B cell (primary cell): ENCODE measurements at regions not wholly inside any gene's neighbourhood (a gene's known extent, or its start where the extent isn't known, plus 50 kb on each side); places are given as distances from the start of the nearest gene placed in this dataset.

Experiments used
- ATAC-seq: fragments of 200-7000 bp; cut with Tn5 transposase; one replicate; pipeline ENCODE4 v1.10.0; 2021; ENCODE audit warnings: low read depth, mild to moderate bottlenecking, moderate number of reproducible peaks, moderate library complexity
- CTCF ChIA-PET: fragments of 350-600 bp; sonication (Branson Sonifier 250); formaldehyde crosslinking; loops from one replicate; lab custom pipeline; 2021; ENCODE audit warnings: antibody characterized with exemption, inconsistent platforms; lab: Charles Lee
- POLR2A ChIA-PET: fragments of 350-600 bp; sonication (Branson Sonifier 250); formaldehyde crosslinking; loops from one replicate; lab custom pipeline; 2021; ENCODE audit warnings: antibody characterized with exemption; lab: Charles Lee
- DNase-seq: peaks from one replicate; pipeline ENCODE4 v3.0.0; 2013
- H2AFZ ChIP-seq: 2 replicates; pipeline ENCODE4 v1.6.1; 2012; ENCODE audit warnings: mild to moderate bottlenecking, low read depth, low read length; ENCODE audit not compliant: insufficient read depth, poor library complexity, severe bottlenecking
- H3K27ac ChIP-seq, 2 donors: 1 replicate in 1 of 2; 2 replicates in 1 of 2; pipeline ENCODE4 v1.5.1; 2012 to 2013; ENCODE audit warnings: low read length in 2 of 2, mild to moderate bottlenecking in 2 of 2, moderate library complexity in 1 of 2
- H3K27me3 ChIP-seq, 4 experiments: fragments of 200-600 bp in 1 of 4; sonication (generic) in 1 of 4; replicated peaks in 1 of 4; 1 replicate in 2 of 4; 2 replicates in 2 of 4; pipeline versions ENCODE4 v1.6.1 to v1.7.0; 2013 to 2016; ENCODE audit warnings: low read length in 3 of 4, mild to moderate bottlenecking in 2 of 4, mixed read lengths in 1 of 4, moderate library complexity in 1 of 4; ENCODE audit not compliant: insufficient read depth in 4 of 4, control insufficient read depth in 3 of 4; ENCODE audit errors: control extremely low read depth in 1 of 4
- H3K36me3 ChIP-seq, 2 experiments: replicated peaks in 1 of 2; 1 replicate in 1 of 2; 2 replicates in 1 of 2; pipeline versions ENCODE4 v1.6.1 to v1.7.1; 2013; ENCODE audit warnings: low read length in 1 of 2; ENCODE audit not compliant: insufficient read depth in 2 of 2, control insufficient read depth in 1 of 2; ENCODE audit errors: control extremely low read depth in 1 of 2, extremely low read depth in 1 of 2
- H3K4me1 ChIP-seq, 2 donors: fragments of 200-600 bp in 1 of 2; sonication (generic) in 1 of 2; 1 replicate in 1 of 2; 2 replicates in 1 of 2; pipeline versions ENCODE4 v1.5.1 to v1.6.1; 2013 to 2017; ENCODE audit warnings: low read length in 2 of 2; ENCODE audit not compliant: control insufficient read depth in 2 of 2, insufficient read depth in 2 of 2
- H3K4me2 ChIP-seq: replicated peaks from 2 replicates; pipeline ENCODE3; 2012; ENCODE audit warnings: mild to moderate bottlenecking, low read depth, low read length; ENCODE audit not compliant: poor library complexity, severe bottlenecking
- H3K4me3 ChIP-seq, 5 experiments: fragments of 200-600 bp in 1 of 5; sonication (generic) in 1 of 5; 1 replicate in 3 of 5; 2 replicates in 2 of 5; pipeline versions ENCODE4 v1.5.1 to v1.7.0; 2011 to 2016; ENCODE audit warnings: low read length in 4 of 5, mild to moderate bottlenecking in 4 of 5, low read depth in 2 of 5, control low read depth in 1 of 5, moderate library complexity in 1 of 5; ENCODE audit not compliant: insufficient read depth in 1 of 5; ENCODE audit errors: control extremely low read depth in 1 of 5, extremely low read depth in 1 of 5
- H3K79me2 ChIP-seq: fragments of 200-600 bp; sonication (generic); one replicate; pipeline ENCODE4 v1.6.0; 2016; ENCODE audit warnings: low read length; ENCODE audit not compliant: control insufficient read depth, insufficient read depth
- H3K9ac ChIP-seq: fragments of 200-600 bp; sonication (generic); 2 replicates; pipeline ENCODE4 v1.6.1; 2017; ENCODE audit warnings: mild to moderate bottlenecking, low read length, moderate library complexity
- H3K9me3 ChIP-seq, 3 donors: one replicate each; pipeline versions ENCODE4 v1.6.1 to v1.7.1; 2013; ENCODE audit warnings: low read length in 2 of 3; ENCODE audit not compliant: control insufficient read depth in 2 of 3, insufficient read depth in 1 of 3; ENCODE audit errors: control extremely low read depth in 1 of 3
- H4K20me1 ChIP-seq: 2 replicates; pipeline ENCODE4 v1.6.0; 2012; ENCODE audit warnings: mild to moderate bottlenecking, low read length; ENCODE audit not compliant: insufficient read depth, control insufficient read depth, poor library complexity, severe bottlenecking
- H3K27ac Mint-ChIP-seq: one replicate; pipeline ENCODE4 v1.8.0; 2021; ENCODE audit warnings: mixed read lengths
- H3K27me3 Mint-ChIP-seq: one replicate; pipeline ENCODE4 v1.8.0; 2021; ENCODE audit warnings: mixed read lengths
- H3K4me1 Mint-ChIP-seq: one replicate; pipeline ENCODE4 v1.8.0; 2021; ENCODE audit warnings: mixed read lengths
- H3K4me3 Mint-ChIP-seq: one replicate; pipeline ENCODE4 v1.8.0; 2021; ENCODE audit warnings: mixed read lengths
- H3K9me3 Mint-ChIP-seq: one replicate; pipeline ENCODE4 v1.8.0; 2022; ENCODE audit warnings: mixed read lengths; ENCODE audit not compliant: insufficient read depth
- CTCF ChIP-seq: fragments of 200-600 bp; IDR thresholded peaks from one replicate; pipeline ENCODE4 v1.8.0; 2022; ENCODE audit warnings: antibody characterized with exemption, mild to moderate bottlenecking
- EZH2 ChIP-seq: IDR thresholded peaks from 2 replicates; pipeline ENCODE4 v1.6.1; 2012; ENCODE audit warnings: borderline replicate concordance, low read depth, mild to moderate bottlenecking, moderate library complexity, low read length; ENCODE audit not compliant: insufficient read depth, poor library complexity, severe bottlenecking
- WGBS: methylation state at CpG from one replicate; pipeline ENCODE4 v1.1.5; 2013; ENCODE audit warnings: missing lambda C conversion rate; ENCODE audit not compliant: insufficient coverage; 5-methylcytosine and 5-hydroxymethylcytosine counted together
- intact Hi-C: fragments of 100-400 bp; cut with micrococcal nuclease; formaldehyde crosslinking; loops from one replicate; pipeline ENCODE4 v1.10.0; 2022

GRCh38 chr12:105670672-105671071, 340.2 kb downstream of the C12orf75 start:
- ATAC-seq, result no peak
- no peak overlapping the region for H2AFZ ChIP-seq
- no peaks in the 10 kb centered on the region for H3K36me3 ChIP-seq
- no peak overlapping the region for H3K4me3 ChIP-seq
- H3K27me3 ChIP-seq, result no peaks in the 10 kb centered on the region
- H3K9ac ChIP-seq, result no peak overlapping the region
- CTCF ChIA-PET, result no interaction called here
- H3K4me2 ChIP-seq, result no peak overlapping the region
- H3K79me2 ChIP-seq, result no peaks in the 10 kb centered on the region
- H4K20me1 ChIP-seq, result no peaks in the 10 kb centered on the region
- TF ChIP-seq CTCF, result no peak
- TF ChIP-seq EZH2, result no peak
- Mint-ChIP-seq H3K27ac (no peak overlapping the region), H3K27me3 (peaks cover 5% of the 10 kb centered on the region), H3K9me3 (no peaks in the 10 kb centered on the region), H3K4me3 (no peak overlapping the region), H3K4me1 (no peaks in the 10 kb centered on the region)
- H3K27ac ChIP-seq, result no peak overlapping the region
- no peak for DNase-seq
- no peaks in the 10 kb centered on the region for H3K4me1 ChIP-seq
- H3K9me3 ChIP-seq, result peaks cover 0 to 3% (median 0%) of the 10 kb centered on the region in 3 donors
- intact Hi-C loops, result no loop called here
- POLR2A ChIA-PET, result no interaction called here

GRCh38 chr12:105671720-105672119, 341.2 kb downstream of the C12orf75 start:
- no peaks in the 10 kb centered on the region for H3K9me3 Mint-ChIP-seq

More at GRCh38 chr12:105671720-105672119, 341.2 kb downstream of the C12orf75 start:
- no peaks in the 10 kb centered on the region for H3K79me2 ChIP-seq
- peaks cover 5% of the 10 kb centered on the region for H3K27me3 Mint-ChIP-seq
- no peak for TF ChIP-seq CTCF
- no peak for TF ChIP-seq EZH2
- no peak overlapping the region for H3K4me3 ChIP-seq
- DNase-seq, result no peak
- H3K9ac ChIP-seq, result no peak overlapping the region
- intact Hi-C loops, result no loop called here
- no peaks in the 10 kb centered on the region for H3K27me3 ChIP-seq
- no peak overlapping the region for H3K4me2 ChIP-seq
- CTCF ChIA-PET, result no interaction called here
- H3K4me1 ChIP-seq, result no peaks in the 10 kb centered on the region
- no CpG with 5 or more reads among the region's 2 CpGs for WGBS
- no peak overlapping the region for H2AFZ ChIP-seq
- no peaks in the 10 kb centered on the region for H3K36me3 ChIP-seq
- H3K4me1 Mint-ChIP-seq, result no peaks in the 10 kb centered on the region
- POLR2A ChIA-PET, result no interaction called here
- H3K27ac ChIP-seq, result no peak overlapping the region
- no peak for ATAC-seq
- H3K27ac Mint-ChIP-seq, result no peak overlapping the region
- H3K4me3 Mint-ChIP-seq, result no peak overlapping the region
- H3K9me3 ChIP-seq, result peaks cover 0 to 3% (median 0%) of the 10 kb centered on the region in 3 donors
- H4K20me1 ChIP-seq, result no peaks in the 10 kb centered on the region
